ENCODE measurements at regions not wholly inside any gene's neighbourhood (a gene's known extent, or its start where the extent isn't known, plus 50 kb on each side); places are given as distances from the start of the nearest gene placed in this dataset.

- Histone ChIP-seq H3K4me1 (no peaks in the 10 kb centered on the region), H3K27ac (no peak overlapping the region), H3K9me3 (no peaks in the 10 kb centered on the region), H3K36me3 (no peaks in the 10 kb centered on the region), H3K27me3 (ENCODE audit: low read depth) (no peaks in the 10 kb centered on the region), H3K4me3 (no peak overlapping the region)
- no peak for TF ChIP-seq CTCF (IDR thresholded peaks at IDR 0.05)
- intact Hi-C loops (cut with DNase I), result no loop called here
- ATAC-seq, result no peak
- no peak for DNase-seq
Observed at GRCh38 chr14:55948399-55948798, 169.8 kb upstream of the PELI2 start.

GRCh38 chr14:55949708-55950107 lies 168.5 kb upstream of the PELI2 start:
- H3K27ac ChIP-seq, result no peak overlapping the region
- no peak overlapping the region for H3K4me3 ChIP-seq
- no peaks in the 10 kb centered on the region for H3K27me3 ChIP-seq (ENCODE audit: low read depth)
- no peaks in the 10 kb centered on the region for H3K4me1 ChIP-seq
- no peaks in the 10 kb centered on the region for H3K36me3 ChIP-seq
- TF ChIP-seq CTCF (IDR thresholded peaks at IDR 0.05), result no peak
- DNase-seq, result no peak
- intact Hi-C loops (cut with DNase I), result no loop called here
- no peak for ATAC-seq
- no peaks in the 10 kb centered on the region for H3K9me3 ChIP-seq

GRCh38 chr14:55950135-55950534 lies 168.1 kb upstream of the PELI2 start:
- Histone ChIP-seq H3K36me3 (no peaks in the 10 kb centered on the region), H3K9me3 (no peaks in the 10 kb centered on the region), H3K27me3 (ENCODE audit: low read depth) (no peaks in the 10 kb centered on the region), H3K27ac (no peak overlapping the region), H3K4me3 (no peak overlapping the region), H3K4me1 (no peaks in the 10 kb centered on the region)
- ATAC-seq, result no peak
- intact Hi-C loops (cut with DNase I), result no loop called here
- DNase-seq, result no peak
- no peak for TF ChIP-seq CTCF (IDR thresholded peaks at IDR 0.05)

GRCh38 chr14:55951341-55952206 lies 166.6 kb upstream of the PELI2 start:
- no peaks in the 10 kb centered on the region for H3K9me3 ChIP-seq
- intact Hi-C loops (cut with DNase I), result no loop called here
- H3K27me3 ChIP-seq (ENCODE audit: low read depth), result no peaks in the 10 kb centered on the region
- no peak overlapping the region for H3K27ac ChIP-seq
- H3K36me3 ChIP-seq, result no peaks in the 10 kb centered on the region
- DNase-seq (no peak), ATAC-seq (no peak)
- no peak overlapping the region for H3K4me3 ChIP-seq
- TF ChIP-seq CTCF (IDR thresholded peaks at IDR 0.05), result no peak
- no peaks in the 10 kb centered on the region for H3K4me1 ChIP-seq

GRCh38 chr14:55954108-55954507 lies 164.1 kb upstream of the PELI2 start:
- no peaks in the 10 kb centered on the region for H3K27me3 ChIP-seq (ENCODE audit: low read depth)
- ATAC-seq, result no peak
- no peaks in the 10 kb centered on the region for H3K4me1 ChIP-seq
- no peak for TF ChIP-seq CTCF (IDR thresholded peaks at IDR 0.05)
- no peak for DNase-seq
- intact Hi-C loops (cut with DNase I), result no loop called here
- H3K27ac ChIP-seq, result no peak overlapping the region
- no peaks in the 10 kb centered on the region for H3K9me3 ChIP-seq
- H3K4me3 ChIP-seq, result no peak overlapping the region
- H3K36me3 ChIP-seq, result no peaks in the 10 kb centered on the region

Data from lower lobe of right lung (tissue), 2 donors.